SK-N-SH (cell line): ENCODE measurements at regions not wholly inside any gene's neighbourhood (a gene's known extent, or its start where the extent isn't known, plus 50 kb on each side); places are given as distances from the start of the nearest gene placed in this dataset.

ENCODE experiments used
- CTCF ChIA-PET: fragments of 300-600, 350-600 bp; formaldehyde crosslinking; extraction: SDS; loops from one replicate; lab custom pipeline; 2021; lab: Yijun Ruan, JAX
- POLR2A ChIA-PET: fragments of 350-600 bp; sonication (Branson Sonifier 250); formaldehyde crosslinking; extraction: SDS; loops from one replicate; lab custom pipeline; 2020; ENCODE audit warnings: antibody characterized with exemption, inconsistent platforms; lab: Yijun Ruan, JAX
- DNase-seq: peaks from one replicate; pipeline ENCODE4 v3.0.0; 2012
- H2AFZ ChIP-seq: fragments of 200-600 bp; sonication (generic); 2 replicates; pipeline ENCODE4 v1.8.1; 2016; ENCODE audit warnings: antibody characterized with exemption, mild to moderate bottlenecking, low read depth
- H3F3A ChIP-seq: fragments of 200-600 bp; sonication (generic); replicated peaks from 2 replicates; pipeline ENCODE3; 2016; ENCODE audit warnings: antibody characterized with exemption, mild to moderate bottlenecking; ENCODE audit not compliant: insufficient read depth
- H3K27ac ChIP-seq, 2 experiments: fragments of 200-500 bp in 1 of 2; fragments of 200-600 bp in 1 of 2; sonication (Bioruptor generic) in 1 of 2; sonication (generic), shearing (Covaris generic) in 1 of 2; 2 replicates each; pipeline versions ENCODE4 v1.5.1 to v1.6.1; 2014 to 2016; ENCODE audit warnings: low read depth in 2 of 2, inconsistent platforms in 1 of 2, low read length in 1 of 2, mild to moderate bottlenecking in 1 of 2, mixed read lengths in 1 of 2
- H3K27me3 ChIP-seq: fragments of 200-600 bp; sonication (generic), shearing (Covaris generic); 2 replicates; pipeline ENCODE4 v1.6.1; 2016; ENCODE audit warnings: mixed run types; ENCODE audit not compliant: insufficient read depth
- H3K36me3 ChIP-seq, 2 experiments: fragments of 200-500 bp in 1 of 2; fragments of 200-600 bp in 1 of 2; sonication (Bioruptor generic) in 1 of 2; sonication (generic) in 1 of 2; replicated peaks in 1 of 2; 2 replicates each; pipeline versions ENCODE3 to v1.5.1; 2014 to 2016; ENCODE audit warnings: low read length in 1 of 2, mild to moderate bottlenecking in 1 of 2; ENCODE audit not compliant: insufficient read depth in 2 of 2, control insufficient read depth in 1 of 2
- H3K4me1 ChIP-seq, 2 experiments: fragments of 200-500 bp in 1 of 2; fragments of 200-600 bp in 1 of 2; sonication (Bioruptor generic) in 1 of 2; sonication (generic), shearing (Covaris generic) in 1 of 2; 2 replicates each; pipeline versions ENCODE4 v1.5.1 to v1.6.1; 2014 to 2016; ENCODE audit warnings: low read depth in 1 of 2, low read length in 1 of 2, mixed run types in 1 of 2; ENCODE audit not compliant: insufficient read depth in 2 of 2, control insufficient read depth in 1 of 2
- H3K4me2 ChIP-seq: fragments of 200-600 bp; sonication (generic), shearing (Covaris generic); 2 replicates; pipeline ENCODE4 v1.6.1; 2017; ENCODE audit warnings: mixed run types
- H3K4me3 ChIP-seq, 2 experiments: fragments of 200-500 bp in 1 of 2; fragments of 200-600 bp in 1 of 2; sonication (Bioruptor generic) in 1 of 2; sonication (generic), shearing (Covaris generic) in 1 of 2; 2 replicates each; pipeline versions ENCODE4 v1.5.1 to v1.8.1; 2014 to 2016; ENCODE audit warnings: low read depth in 2 of 2, inconsistent platforms in 1 of 2, low read length in 1 of 2, mild to moderate bottlenecking in 1 of 2, mixed read lengths in 1 of 2, moderate library complexity in 1 of 2
- H3K79me2 ChIP-seq: fragments of 200-600 bp; sonication (generic); 2 replicates; pipeline ENCODE4 v1.8.1; 2017; ENCODE audit warnings: mild to moderate bottlenecking; ENCODE audit not compliant: insufficient read depth
- H3K9ac ChIP-seq: fragments of 200-600 bp; sonication (generic); 2 replicates; pipeline ENCODE4 v1.6.1; 2017; ENCODE audit warnings: mixed run types
- H3K9me2 ChIP-seq: fragments of 200-600 bp; sonication (generic); 2 replicates; pipeline ENCODE4 v1.6.1; 2017; ENCODE audit warnings: mixed run types
- H3K9me3 ChIP-seq: fragments of 200-600 bp; sonication (generic); 2 replicates; pipeline ENCODE4 v1.6.1; 2017; ENCODE audit warnings: mixed run types, mild to moderate bottlenecking, moderate library complexity
- H4K20me1 ChIP-seq: fragments of 200-600 bp; sonication (generic); 2 replicates; pipeline ENCODE4 v1.6.1; 2017; ENCODE audit warnings: mild to moderate bottlenecking, mixed run types; ENCODE audit not compliant: insufficient read depth
- CTCF ChIP-seq: fragments of 200-600 bp; sonication (generic); IDR thresholded peaks from 2 replicates; pipeline ENCODE4 v1.6.1; 2017; ENCODE audit warnings: antibody characterized with exemption, mild to moderate bottlenecking, moderate library complexity
- ELF1 ChIP-seq: IDR thresholded peaks from 2 replicates; pipeline ENCODE4 v1.4.0; 2012
- GABPA ChIP-seq: IDR thresholded peaks from 2 replicates; pipeline ENCODE4 v1.4.0; 2012; ENCODE audit warnings: low read depth, mild to moderate bottlenecking
- GATA2 ChIP-seq: sonication (generic); formaldehyde crosslinking; IDR thresholded peaks from 2 replicates; pipeline ENCODE4 v1.5.0; 2020; ENCODE audit warnings: mild to moderate bottlenecking, missing genetic modification reagents
- RCOR1 ChIP-seq: fragments of 150-350 bp; IDR thresholded peaks from 2 replicates; pipeline ENCODE4 v1.6.1; 2017; ENCODE audit warnings: antibody characterized with exemption, low read length
- RXRA ChIP-seq: IDR thresholded peaks from 2 replicates; pipeline ENCODE4 v1.4.0; 2012; ENCODE audit warnings: low read depth, mild to moderate bottlenecking, borderline replicate concordance
- SIN3A ChIP-seq: IDR thresholded peaks from 2 replicates; pipeline ENCODE4 v1.6.1; 2012; ENCODE audit warnings: low read depth, mild to moderate bottlenecking, low read length, moderate library complexity, borderline replicate concordance
- TAF1 ChIP-seq: IDR thresholded peaks from 2 replicates; pipeline ENCODE4 v1.6.1; 2012; ENCODE audit warnings: low read depth, mild to moderate bottlenecking, low read length, moderate library complexity, borderline replicate concordance
- ZBTB33 ChIP-seq: IDR thresholded peaks from 2 replicates; pipeline ENCODE4 v1.4.0; 2012; ENCODE audit warnings: low read depth, borderline replicate concordance
- WGBS: methylation state at CpG from one replicate; pipeline ENCODE4 v1.1.6; 2017; ENCODE audit warnings: low lambda C conversion rate; 5-methylcytosine and 5-hydroxymethylcytosine counted together
- TF ChIP-seq, protein P1 (sequence below): fragments of 150-350 bp; IDR thresholded peaks from 2 replicates; pipeline ENCODE4 v1.6.1; 2016; ENCODE audit warnings: mild to moderate bottlenecking, low read depth, low read length

DNA sequence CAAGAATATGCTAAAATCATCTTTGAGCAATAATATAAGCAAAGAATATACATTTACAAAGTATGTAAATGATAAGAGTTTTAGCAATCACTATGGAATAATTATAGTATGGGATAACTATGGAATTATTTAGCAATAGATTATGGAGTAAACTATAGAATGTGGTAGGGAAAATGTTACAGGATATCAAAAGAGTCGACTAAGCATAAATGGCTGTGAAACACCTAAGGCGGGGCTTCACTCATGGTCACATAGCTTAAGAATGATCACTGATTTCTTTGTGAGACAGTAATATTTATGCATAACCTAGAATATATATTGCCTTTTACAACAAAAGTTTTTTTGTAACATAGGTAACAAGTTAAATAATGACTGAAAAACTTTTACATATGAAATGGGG is 2049.7 kb downstream of the ARAP2 start:
- CTCF ChIA-PET = no interaction called here
- H3K36me3 ChIP-seq = no peaks in the 10 kb centered on the region
- H3K27me3 ChIP-seq = no peaks in the 10 kb centered on the region
- 71% methylated on average over 2 of the region's 2 CpGs for WGBS
- no peaks in the 10 kb centered on the region for H4K20me1 ChIP-seq
- POLR2A ChIA-PET = no interaction called here
- H3K27ac ChIP-seq = no peak overlapping the region
- H3K4me3 ChIP-seq = no peak overlapping the region
- no peaks in the 10 kb centered on the region for H3K4me1 ChIP-seq
- DNase-seq = no peak
- no peak overlapping the region for H3K4me2 ChIP-seq
- TF ChIP-seq SIN3A (no peak), RXRA (no peak), GATA2 (CRISPR knock-in tag) (no peak)
- TF ChIP-seq, protein P1, sequence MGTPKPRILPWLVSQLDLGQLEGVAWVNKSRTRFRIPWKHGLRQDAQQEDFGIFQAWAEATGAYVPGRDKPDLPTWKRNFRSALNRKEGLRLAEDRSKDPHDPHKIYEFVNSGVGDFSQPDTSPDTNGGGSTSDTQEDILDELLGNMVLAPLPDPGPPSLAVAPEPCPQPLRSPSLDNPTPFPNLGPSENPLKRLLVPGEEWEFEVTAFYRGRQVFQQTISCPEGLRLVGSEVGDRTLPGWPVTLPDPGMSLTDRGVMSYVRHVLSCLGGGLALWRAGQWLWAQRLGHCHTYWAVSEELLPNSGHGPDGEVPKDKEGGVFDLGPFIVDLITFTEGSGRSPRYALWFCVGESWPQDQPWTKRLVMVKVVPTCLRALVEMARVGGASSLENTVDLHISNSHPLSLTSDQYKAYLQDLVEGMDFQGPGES = no peak
- TF ChIP-seq, all 33 proteins: peak for 0
- no peaks in the 10 kb centered on the region for H3F3A ChIP-seq
- H3K9me2 ChIP-seq = no peaks in the 10 kb centered on the region
- no peaks in the 10 kb centered on the region for H3K79me2 ChIP-seq
- H3K9me3 ChIP-seq = no peaks in the 10 kb centered on the region
- no peak overlapping the region for H3K9ac ChIP-seq
- H2AFZ ChIP-seq = no peak overlapping the region

- H3K79me2 ChIP-seq = no peaks in the 10 kb centered on the region
- H3K9ac ChIP-seq = no peak overlapping the region
- H4K20me1 ChIP-seq = no peaks in the 10 kb centered on the region
- no peaks in the 10 kb centered on the region for H3K9me2 ChIP-seq
- no peak overlapping the region for H2AFZ ChIP-seq
- no peaks in the 10 kb centered on the region for H3K27me3 ChIP-seq
- TF ChIP-seq ZBTB33 (no peak), GATA2 (CRISPR knock-in tag) (no peak), GABPA (no peak), RCOR1 (no peak), TAF1 (no peak), ELF1 (no peak)
- TF ChIP-seq, all 33 proteins: peak for 0
- H3K36me3 ChIP-seq = no peaks in the 10 kb centered on the region
- H3K4me1 ChIP-seq = no peaks in the 10 kb centered on the region
- no peaks in the 10 kb centered on the region for H3F3A ChIP-seq
- no peaks in the 10 kb centered on the region for H3K9me3 ChIP-seq
- DNase-seq = no peak
- WGBS = 47% methylated on average over 2 of the region's 2 CpGs
- ChIA-PET POLR2A (no interaction called here), CTCF (no interaction called here)
- no peak overlapping the region for H3K4me3 ChIP-seq
- H3K4me2 ChIP-seq = no peak overlapping the region
- no peak overlapping the region for H3K27ac ChIP-seq
These were observed 2047.9 kb downstream of the ARAP2 start for GRCh38 chr4:34196375-34196774.

DNA sequence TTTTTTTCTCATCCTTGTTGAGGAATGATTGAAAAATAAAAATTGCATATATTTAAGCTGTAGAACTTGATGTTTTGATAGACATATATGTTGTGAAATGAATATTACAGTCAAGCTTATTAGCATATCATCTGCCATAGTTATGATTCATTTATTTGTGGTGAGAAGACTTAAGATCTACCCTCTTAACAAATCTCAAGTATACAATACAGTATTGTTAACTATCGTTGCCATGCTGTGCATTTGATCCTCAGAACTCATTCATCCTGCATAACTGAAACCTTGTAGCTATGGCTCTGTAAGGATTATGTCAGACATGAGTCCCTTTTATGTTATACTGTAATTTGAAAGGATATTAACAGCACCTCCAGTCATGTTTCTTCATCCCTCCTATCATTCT is 2045.3 kb downstream of the ARAP2 start:
- Histone ChIP-seq H3K36me3 (no peaks in the 10 kb centered on the region), H2AFZ (no peak overlapping the region), H3K4me1 (no peaks in the 10 kb centered on the region), H3K9me3 (no peaks in the 10 kb centered on the region), H3K4me2 (no peak overlapping the region), H3K79me2 (no peaks in the 10 kb centered on the region), H3F3A (no peaks in the 10 kb centered on the region), H3K9ac (no peak overlapping the region), H3K9me2 (no peaks in the 10 kb centered on the region), H3K27ac (no peak overlapping the region), H3K27me3 (no peaks in the 10 kb centered on the region), H3K4me3 (no peak overlapping the region), H4K20me1 (no peaks in the 10 kb centered on the region)
- WGBS = 56% methylated on average over 1 of the region's 1 CpG
- ChIA-PET CTCF (no interaction called here), POLR2A (no interaction called here)
- no peak for DNase-seq
- TF ChIP-seq CTCF = no peak
